H9 (cell line): ENCODE measurements at regions not wholly inside any gene's neighbourhood (a gene's known extent, or its start where the extent isn't known, plus 50 kb on each side); places are given as distances from the start of the nearest gene placed in this dataset.

ENCODE experiments used
- DNase-seq: peaks from one replicate; pipeline ENCODE4 v3.0.0-alpha.2; 2017
- H2AFZ ChIP-seq: one replicate; pipeline ENCODE4 v1.6.1; 2013; ENCODE audit warnings: mild to moderate bottlenecking, low read length, control low read depth, moderate library complexity
- H2AK5ac ChIP-seq: 2 replicates; pipeline ENCODE4 v1.6.1; 2013; ENCODE audit warnings: low read length, control low read depth, mixed read lengths; ENCODE audit not compliant: insufficient read length
- H2BK120ac ChIP-seq: one replicate; pipeline ENCODE4 v1.6.1; 2013; ENCODE audit warnings: low read depth, mild to moderate bottlenecking, low read length, control low read depth, inconsistent platforms; ENCODE audit not compliant: poor library complexity, severe bottlenecking
- H2BK12ac ChIP-seq: 2 replicates; pipeline ENCODE4 v1.6.1; 2013; ENCODE audit warnings: low read length, control low read depth, mixed read lengths, low read depth; ENCODE audit not compliant: insufficient read length
- H2BK15ac ChIP-seq: 2 replicates; pipeline ENCODE4 v1.6.1; 2013; ENCODE audit warnings: low read depth, low read length, control low read depth
- H2BK20ac ChIP-seq: one replicate; pipeline ENCODE4 v1.6.1; 2013; ENCODE audit warnings: low read depth, mild to moderate bottlenecking, low read length, control low read depth, inconsistent platforms; ENCODE audit not compliant: poor library complexity, severe bottlenecking
- H2BK5ac ChIP-seq: 2 replicates; pipeline ENCODE4 v1.6.1; 2013; ENCODE audit warnings: low read length, control low read depth, mixed read lengths; ENCODE audit not compliant: insufficient read length
- H3K14ac ChIP-seq: 2 replicates; pipeline ENCODE4 v1.6.1; 2013; ENCODE audit warnings: low read length, control low read depth; ENCODE audit not compliant: insufficient read depth
- H3K18ac ChIP-seq: 2 replicates; pipeline ENCODE4 v1.6.1; 2013; ENCODE audit warnings: low read depth, mild to moderate bottlenecking, mixed read lengths, low read length, control low read depth; ENCODE audit not compliant: insufficient read length
- H3K23ac ChIP-seq: 2 replicates; pipeline ENCODE4 v1.6.1; 2013; ENCODE audit warnings: low read length, control low read depth, mixed read lengths, low read depth; ENCODE audit not compliant: insufficient read length
- H3K23me2 ChIP-seq: 2 replicates; pipeline ENCODE4 v1.6.1; 2013; ENCODE audit warnings: low read depth, mild to moderate bottlenecking, mixed read lengths, low read length, control low read depth; ENCODE audit not compliant: insufficient read length, poor library complexity, severe bottlenecking
- H3K27ac ChIP-seq: 2 replicates; pipeline ENCODE4 v1.5.1; 2013; ENCODE audit warnings: low read length, control low read depth, mixed read lengths, low read depth; ENCODE audit not compliant: insufficient read length
- H3K27me3 ChIP-seq: 2 replicates; pipeline ENCODE4 v1.6.1; 2013; ENCODE audit warnings: low read length, control low read depth, inconsistent platforms; ENCODE audit not compliant: insufficient read depth
- H3K4ac ChIP-seq: 2 replicates; pipeline ENCODE4 v1.6.1; 2013; ENCODE audit warnings: low read depth, mild to moderate bottlenecking, control low read depth, inconsistent platforms, low read length, moderate library complexity
- H3K4me1 ChIP-seq: 2 replicates; pipeline ENCODE4 v1.6.1; 2013; ENCODE audit warnings: low read length, control low read depth, inconsistent platforms; ENCODE audit not compliant: insufficient read depth
- H3K4me2 ChIP-seq: 2 replicates; pipeline ENCODE4 v1.6.1; 2013; ENCODE audit warnings: low read length, control low read depth, mixed read lengths; ENCODE audit not compliant: insufficient read length, insufficient read depth
- H3K56ac ChIP-seq: 2 replicates; pipeline ENCODE4 v1.6.1; 2013; ENCODE audit warnings: low read depth, mild to moderate bottlenecking, mixed read lengths, low read length, control low read depth; ENCODE audit not compliant: insufficient read length
- H3K79me1 ChIP-seq: 2 replicates; pipeline ENCODE4 v1.6.1; 2013; ENCODE audit warnings: low read depth, mild to moderate bottlenecking, moderate library complexity, low read length, control low read depth, inconsistent platforms; ENCODE audit not compliant: insufficient read depth, poor library complexity, severe bottlenecking
- H3K79me2 ChIP-seq: 2 replicates; pipeline ENCODE4 v1.6.1; 2013; ENCODE audit warnings: low read length, control low read depth, inconsistent platforms; ENCODE audit not compliant: insufficient read depth
- H3K9ac ChIP-seq: 2 replicates; pipeline ENCODE4 v1.6.1; 2013; ENCODE audit warnings: low read length, control low read depth, mixed read lengths; ENCODE audit not compliant: insufficient read length; ENCODE audit errors: extremely low read depth
- H3K9me3 ChIP-seq: one replicate; pipeline ENCODE4 v1.6.1; 2013; ENCODE audit warnings: low read depth, low read length, inconsistent platforms; ENCODE audit not compliant: control insufficient read depth
- H3T11ph ChIP-seq: one replicate; pipeline ENCODE4 v1.6.1; 2013; ENCODE audit warnings: mild to moderate bottlenecking, low read length, control low read depth, inconsistent platforms
- H4K20me1 ChIP-seq: one replicate; pipeline ENCODE4 v1.6.1; 2013; ENCODE audit not compliant: control insufficient read depth, insufficient read length, insufficient read depth
- H4K5ac ChIP-seq: 2 replicates; pipeline ENCODE4 v1.6.1; 2013; ENCODE audit warnings: low read depth, mild to moderate bottlenecking, mixed read lengths, low read length, control low read depth; ENCODE audit not compliant: insufficient read length
- H4K8ac ChIP-seq: replicated peaks from 2 replicates; pipeline ENCODE4 v1.6.1; 2013; ENCODE audit warnings: low read length, control low read depth, mixed read lengths, low read depth; ENCODE audit not compliant: insufficient read length
- H4K91ac ChIP-seq: 2 replicates; pipeline ENCODE4 v1.6.1; 2013; ENCODE audit warnings: low read depth, mild to moderate bottlenecking, moderate library complexity, mixed read lengths, low read length, control low read depth; ENCODE audit not compliant: insufficient read length
- H3K27ac Mint-ChIP-seq, 3 experiments: 2 replicates in 2 of 3; 3 replicates in 1 of 3; pipeline ENCODE4 v1.8.0; 2020 to 2021; ENCODE audit warnings: mixed read lengths in 3 of 3, mild to moderate bottlenecking in 1 of 3, moderate library complexity in 1 of 3
- H3K27me3 Mint-ChIP-seq: 2 replicates; pipeline ENCODE4 v1.8.0; 2021; ENCODE audit warnings: low read depth, mild to moderate bottlenecking, moderate library complexity, mixed read lengths
- H3K36me3 Mint-ChIP-seq, 3 experiments: 2 replicates in 2 of 3; 3 replicates in 1 of 3; pipeline ENCODE4 v1.8.0; 2020 to 2021; ENCODE audit warnings: low read depth in 3 of 3, mixed read lengths in 3 of 3; ENCODE audit not compliant: insufficient read depth in 1 of 3
- H3K4me1 Mint-ChIP-seq, 2 experiments: 2 replicates each; pipeline ENCODE4 v1.8.0; 2020; ENCODE audit warnings: mixed read lengths in 2 of 2
- H3K4me3 Mint-ChIP-seq, 2 experiments: 2 replicates in 1 of 2; 3 replicates in 1 of 2; pipeline ENCODE4 v1.8.0; 2020 to 2021; ENCODE audit warnings: mild to moderate bottlenecking in 2 of 2, mixed read lengths in 2 of 2, moderate library complexity in 1 of 2
- H3K9me3 Mint-ChIP-seq, 2 experiments: 2 replicates in 1 of 2; 3 replicates in 1 of 2; pipeline ENCODE4 v1.8.0; 2020; ENCODE audit warnings: mild to moderate bottlenecking in 2 of 2, mixed read lengths in 2 of 2, moderate library complexity in 1 of 2
- WGBS: extraction: QIAGEN DNeasy Blood & Tissue Kit; methylation state at CpG from one replicate; pipeline ENCODE4 v1.1.7; 2013; ENCODE audit warnings: missing lambda C conversion rate, low lambda C conversion rate, mixed read lengths; ENCODE audit not compliant: insufficient read length; ENCODE audit errors: extremely low coverage; 5-methylcytosine and 5-hydroxymethylcytosine counted together
- TF ChIP-seq, protein P1 (sequence below): fragments of 200-600 bp; sonication (generic); conservative IDR thresholded peaks from 3 replicates; pipeline ENCODE4 v1.8.0; 2021; ENCODE audit warnings: antibody characterized with exemption, mild to moderate bottlenecking

DNA sequence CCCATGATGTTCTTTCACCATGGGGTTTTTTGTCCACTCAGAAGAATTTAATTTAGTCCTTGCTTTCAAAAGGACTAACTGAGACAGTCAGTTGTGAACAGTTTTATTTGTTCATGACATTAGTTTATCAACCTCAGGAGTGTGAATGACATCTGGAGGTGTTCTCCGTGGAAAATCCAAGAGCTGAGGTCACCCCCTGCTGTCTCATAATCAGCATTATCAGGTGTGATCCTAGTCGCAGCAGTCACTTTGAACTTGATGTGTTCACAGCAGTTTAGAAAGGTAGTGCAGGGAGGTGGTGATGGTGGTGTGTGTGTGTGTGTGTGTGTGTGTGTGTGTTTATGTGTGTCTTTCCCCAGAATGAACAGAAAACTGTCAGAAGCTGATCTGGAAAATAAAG lies 1760.8 kb upstream of the PCDH10 start:
- DNase-seq, result no peak
- no peaks in the 10 kb centered on the region for H3K79me1 ChIP-seq
- no peak overlapping the region for H3T11ph ChIP-seq
- H2BK15ac ChIP-seq, result no peak overlapping the region
- no peak overlapping the region for H2BK12ac ChIP-seq
- Mint-ChIP-seq H3K9me3 (peaks cover 0 to 5% of the 10 kb centered on the region in 2 experiments; a peak in 2 of 5 replicates), H3K27ac (no peak overlapping the region), H3K4me3 (no peak overlapping the region), H3K36me3 (peaks cover 0 to 4% (median 0%) of the 10 kb centered on the region in 3 experiments; a peak in 1 of 7 replicates), H3K4me1 (no peaks in the 10 kb centered on the region), H3K27me3 (no peaks in the 10 kb centered on the region)
- no peak overlapping the region for H4K8ac ChIP-seq
- H4K20me1 ChIP-seq, result no peaks in the 10 kb centered on the region
- H3K27me3 ChIP-seq, result no peaks in the 10 kb centered on the region
- no peak overlapping the region for H2AK5ac ChIP-seq
- no peak overlapping the region for H4K91ac ChIP-seq
- no peak overlapping the region for H3K4me2 ChIP-seq
- H3K56ac ChIP-seq, result no peak overlapping the region
- TF ChIP-seq, protein P1, sequence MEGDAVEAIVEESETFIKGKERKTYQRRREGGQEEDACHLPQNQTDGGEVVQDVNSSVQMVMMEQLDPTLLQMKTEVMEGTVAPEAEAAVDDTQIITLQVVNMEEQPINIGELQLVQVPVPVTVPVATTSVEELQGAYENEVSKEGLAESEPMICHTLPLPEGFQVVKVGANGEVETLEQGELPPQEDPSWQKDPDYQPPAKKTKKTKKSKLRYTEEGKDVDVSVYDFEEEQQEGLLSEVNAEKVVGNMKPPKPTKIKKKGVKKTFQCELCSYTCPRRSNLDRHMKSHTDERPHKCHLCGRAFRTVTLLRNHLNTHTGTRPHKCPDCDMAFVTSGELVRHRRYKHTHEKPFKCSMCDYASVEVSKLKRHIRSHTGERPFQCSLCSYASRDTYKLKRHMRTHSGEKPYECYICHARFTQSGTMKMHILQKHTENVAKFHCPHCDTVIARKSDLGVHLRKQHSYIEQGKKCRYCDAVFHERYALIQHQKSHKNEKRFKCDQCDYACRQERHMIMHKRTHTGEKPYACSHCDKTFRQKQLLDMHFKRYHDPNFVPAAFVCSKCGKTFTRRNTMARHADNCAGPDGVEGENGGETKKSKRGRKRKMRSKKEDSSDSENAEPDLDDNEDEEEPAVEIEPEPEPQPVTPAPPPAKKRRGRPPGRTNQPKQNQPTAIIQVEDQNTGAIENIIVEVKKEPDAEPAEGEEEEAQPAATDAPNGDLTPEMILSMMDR, result no peak
- H3K79me2 ChIP-seq, result no peaks in the 10 kb centered on the region
- H3K9me3 ChIP-seq, result no peaks in the 10 kb centered on the region
- no peak overlapping the region for H3K23ac ChIP-seq
- H3K23me2 ChIP-seq, result no peaks in the 10 kb centered on the region
- H3K9ac ChIP-seq, result no peak overlapping the region
- H3K4ac ChIP-seq, result no peak overlapping the region
- H3K14ac ChIP-seq, result no peak overlapping the region
- H3K4me1 ChIP-seq, result no peaks in the 10 kb centered on the region
- no peak overlapping the region for H2BK5ac ChIP-seq
- H3K18ac ChIP-seq, result no peak overlapping the region
- H2AFZ ChIP-seq, result no peak overlapping the region
- no CpG with 5 or more reads among the region's 2 CpGs for WGBS
- H2BK20ac ChIP-seq, result no peak overlapping the region
- no peak overlapping the region for H4K5ac ChIP-seq
- no peak overlapping the region for H3K27ac ChIP-seq
- H2BK120ac ChIP-seq, result no peak overlapping the region
